Stimulated activated naive CD8-positive, alpha-beta T cell treated with anti-CD3 and anti-CD28 coated beads, Interleukin-15, amount 100 ng/mL, for 72 hours (primary cell): ENCODE measurements at regions not wholly inside any gene's neighbourhood (a gene's known extent, or its start where the extent isn't known, plus 50 kb on each side); places are given as distances from the start of the nearest gene placed in this dataset.

Source experiments
- ATAC-seq: fragments of 150-1000 bp; cut with Tn5 transposase; 2 replicates; pipeline ENCODE4 v1.10.0; 2021; ENCODE audit warnings: mild to moderate bottlenecking, moderate library complexity
- DNase-seq, 2 donors: peaks; one replicate each; pipeline ENCODE4 v3.0.0; 2021 to 2022
- H3K27ac Mint-ChIP-seq, 2 donors: one replicate each; pipeline ENCODE4 v1.8.0; 2022; ENCODE audit warnings: mild to moderate bottlenecking in 2 of 2, mixed read lengths in 2 of 2, moderate library complexity in 2 of 2
- H3K27me3 Mint-ChIP-seq: one replicate; pipeline ENCODE4 v1.8.0; 2022; ENCODE audit warnings: mixed read lengths
- H3K4me1 Mint-ChIP-seq: one replicate; pipeline ENCODE4 v1.8.0; 2022; ENCODE audit warnings: mild to moderate bottlenecking, mixed read lengths
- H3K4me3 Mint-ChIP-seq, 2 donors: one replicate each; pipeline ENCODE4 v1.8.0; 2022; ENCODE audit warnings: mild to moderate bottlenecking in 2 of 2, mixed read lengths in 2 of 2, moderate library complexity in 1 of 2
- H3K9me3 Mint-ChIP-seq, 2 donors: one replicate each; pipeline ENCODE4 v1.8.0; 2022; ENCODE audit warnings: mixed read lengths in 2 of 2

DNA sequence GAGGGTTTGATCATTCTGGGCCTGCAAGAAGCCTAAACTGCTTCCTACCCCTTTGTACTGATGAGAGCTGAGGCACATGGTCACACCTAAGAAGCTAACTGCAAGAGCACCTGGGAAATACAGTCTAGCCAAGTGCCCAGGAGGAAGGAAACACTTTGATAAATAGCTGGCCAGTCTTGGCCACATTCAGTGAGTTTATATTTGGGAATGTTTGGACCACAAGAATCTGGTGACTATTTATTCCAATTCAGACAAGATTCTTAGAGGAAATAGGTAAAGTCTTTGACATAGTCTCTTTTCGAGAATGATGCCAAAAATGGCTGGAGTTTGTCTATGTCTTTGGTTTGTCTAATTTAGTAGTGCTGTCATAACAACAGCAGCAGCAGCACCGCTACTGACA, 213.6 kb downstream of the KIF20B start:
- no peak overlapping the region for H3K27ac Mint-ChIP-seq
- H3K4me1 Mint-ChIP-seq: no peaks in the 10 kb centered on the region
- no peak overlapping the region for H3K4me3 Mint-ChIP-seq
- H3K27me3 Mint-ChIP-seq: peaks cover 29% of the 10 kb centered on the region
- DNase-seq (no peak), ATAC-seq (no peak)
- H3K9me3 Mint-ChIP-seq: no peaks in the 10 kb centered on the region

DNA sequence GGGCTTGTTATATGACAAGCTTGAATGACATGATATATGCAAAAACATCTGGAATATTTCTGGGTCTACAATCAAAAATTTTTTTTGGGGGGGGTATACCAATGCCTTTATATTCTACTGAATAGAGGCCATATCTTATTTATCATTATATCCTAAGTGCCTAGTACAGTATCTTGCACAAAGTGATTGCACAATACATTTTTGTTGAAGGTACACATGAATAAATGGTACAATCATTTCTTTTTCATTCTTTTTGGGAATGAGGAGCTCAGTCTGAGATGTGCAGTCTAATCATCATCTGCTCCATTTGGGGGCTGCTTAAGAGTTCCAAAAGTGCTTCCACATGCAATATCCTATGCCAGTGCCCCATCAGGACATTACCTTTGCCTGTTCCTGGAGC, 214.6 kb downstream of the KIF20B start:
- ATAC-seq: no peak
- peaks cover 19% of the 10 kb centered on the region for H3K27me3 Mint-ChIP-seq
- no peak overlapping the region for H3K27ac Mint-ChIP-seq
- H3K4me1 Mint-ChIP-seq: no peaks in the 10 kb centered on the region
- no peak overlapping the region for H3K4me3 Mint-ChIP-seq
- H3K9me3 Mint-ChIP-seq: no peaks in the 10 kb centered on the region
- no peak for DNase-seq

- Mint-ChIP-seq H3K27ac (no peak overlapping the region), H3K4me1 (no peaks in the 10 kb centered on the region), H3K9me3 (no peaks in the 10 kb centered on the region), H3K27me3 (peaks cover 13% of the 10 kb centered on the region), H3K4me3 (no peak overlapping the region)
- DNase-seq (no peak), ATAC-seq (no peak)
These were observed 215.3 kb downstream of the KIF20B start for GRCh38 chr10:89916468-89917215.

- H3K27me3 Mint-ChIP-seq: no peaks in the 10 kb centered on the region
These were observed 220.0 kb downstream of the KIF20B start for GRCh38 chr10:89921403-89921802.

DNA sequence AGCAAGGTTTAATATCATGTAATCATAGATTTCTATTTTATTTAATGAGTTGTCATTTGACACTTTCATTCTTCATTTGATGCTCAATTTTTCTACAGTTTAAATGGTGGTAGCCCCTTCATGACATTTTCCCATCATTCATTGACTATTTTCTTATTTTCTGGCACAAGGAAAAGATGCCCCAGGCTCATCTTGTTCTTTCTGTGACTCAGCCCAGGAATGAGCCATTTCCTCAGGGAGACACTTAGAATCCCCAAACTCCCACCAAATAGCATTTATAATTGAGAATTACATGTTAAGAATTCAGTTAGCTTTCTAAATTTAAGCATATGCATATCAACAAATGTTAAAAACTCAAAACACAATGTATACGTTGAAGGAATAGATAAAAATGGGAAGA, 222.3 kb downstream of the KIF20B start:
- H3K9me3 Mint-ChIP-seq: no peaks in the 10 kb centered on the region
- H3K27ac Mint-ChIP-seq: no peak overlapping the region
- ATAC-seq: no peak
- no peaks in the 10 kb centered on the region for H3K4me1 Mint-ChIP-seq
- H3K4me3 Mint-ChIP-seq: no peak overlapping the region
- H3K27me3 Mint-ChIP-seq: peaks cover 4% of the 10 kb centered on the region
- DNase-seq: no peak

More at GRCh38 chr10:89921403-89921802, 220.0 kb downstream of the KIF20B start:
- DNase-seq (no peak), ATAC-seq (no peak)
- Mint-ChIP-seq H3K4me3 (no peak overlapping the region), H3K27ac (no peak overlapping the region), H3K4me1 (no peaks in the 10 kb centered on the region), H3K9me3 (no peaks in the 10 kb centered on the region)

GRCh38 chr10:89924261-89924660, 222.9 kb downstream of the KIF20B start:
- H3K27me3 Mint-ChIP-seq: peaks cover 8% of the 10 kb centered on the region
- no peak overlapping the region for H3K27ac Mint-ChIP-seq
- H3K4me3 Mint-ChIP-seq: no peak overlapping the region

DNA sequence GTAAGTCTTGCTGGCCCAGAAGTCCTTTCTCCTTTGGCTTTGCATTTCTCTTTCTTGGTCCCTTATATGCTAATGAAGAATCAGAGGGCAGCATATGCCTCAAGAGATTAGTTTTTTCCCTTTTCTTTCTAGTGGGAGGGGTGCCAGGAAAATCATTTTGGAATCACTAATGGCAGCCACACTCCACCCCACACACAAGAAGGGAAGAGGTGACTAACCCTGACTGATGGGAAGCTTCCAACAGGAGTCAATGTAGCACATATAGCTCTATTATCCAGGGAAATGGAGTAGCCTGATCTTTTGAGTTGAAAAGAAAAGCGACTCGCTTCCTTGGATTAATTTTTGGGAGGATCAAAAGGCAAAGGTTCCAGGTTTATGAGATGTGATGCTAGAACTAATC, 225.3 kb downstream of the KIF20B start:
- H3K27me3 Mint-ChIP-seq: peaks cover 8% of the 10 kb centered on the region
- H3K4me3 Mint-ChIP-seq: no peak overlapping the region
- H3K4me1 Mint-ChIP-seq: no peaks in the 10 kb centered on the region
- H3K9me3 Mint-ChIP-seq: no peaks in the 10 kb centered on the region
- DNase-seq (no peak), ATAC-seq (no peak)
- no peak overlapping the region for H3K27ac Mint-ChIP-seq

More at GRCh38 chr10:89924261-89924660, 222.9 kb downstream of the KIF20B start:
- DNase-seq (no peak), ATAC-seq (no peak)
- H3K4me1 Mint-ChIP-seq: no peaks in the 10 kb centered on the region
- H3K9me3 Mint-ChIP-seq: no peaks in the 10 kb centered on the region

DNA sequence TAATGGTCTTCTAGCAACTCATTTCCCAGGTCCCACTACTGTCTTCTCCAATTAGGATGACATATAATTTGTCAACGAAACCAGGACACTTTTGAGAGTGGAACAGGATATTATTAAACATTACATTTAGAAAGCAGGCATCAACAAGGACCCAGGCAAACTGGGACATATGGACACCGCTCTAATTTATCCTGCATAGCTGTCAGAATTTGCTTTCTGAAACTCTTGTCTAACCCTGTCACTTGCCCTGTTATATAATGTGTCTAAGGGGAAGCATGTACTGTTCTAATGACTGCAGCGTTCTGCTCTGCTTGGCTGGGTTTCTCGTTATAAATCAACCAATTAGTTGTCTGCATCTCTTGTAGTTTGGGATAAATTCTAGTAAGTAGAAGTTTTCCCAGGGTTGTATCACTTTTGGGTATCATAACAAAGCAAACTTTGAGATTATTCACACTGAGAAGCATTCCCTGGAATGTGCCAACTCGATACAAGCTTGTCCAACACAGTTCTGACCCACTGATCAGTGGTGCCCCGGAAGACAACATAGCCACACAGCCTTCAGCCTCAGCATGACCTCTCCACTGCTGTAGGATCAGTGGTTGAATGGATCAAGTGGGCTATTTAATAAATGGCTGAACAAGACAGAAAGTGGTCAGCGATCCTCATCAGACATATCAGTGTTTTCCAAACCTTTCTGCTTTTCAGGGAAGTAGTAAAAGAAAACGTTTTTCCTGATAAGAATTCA, 228.1 kb downstream of the KIF20B start:
- no peak overlapping the region for H3K27ac Mint-ChIP-seq

GRCh38 chr10:89937494-89937893, 236.1 kb downstream of the KIF20B start:
- DNase-seq (no peak), ATAC-seq (no peak)
- no peak overlapping the region for H3K27ac Mint-ChIP-seq
- H3K4me1 Mint-ChIP-seq: no peaks in the 10 kb centered on the region
- H3K4me3 Mint-ChIP-seq: no peak overlapping the region
- peaks cover 8% of the 10 kb centered on the region for H3K27me3 Mint-ChIP-seq
- H3K9me3 Mint-ChIP-seq: peaks cover 8 to 10% of the 10 kb centered on the region in 2 donors

More for the DNA sequence above, 228.1 kb downstream of the KIF20B start:
- H3K9me3 Mint-ChIP-seq: peaks cover 0 to 3% of the 10 kb centered on the region in 2 donors
- H3K4me3 Mint-ChIP-seq: no peak overlapping the region
- no peaks in the 10 kb centered on the region for H3K4me1 Mint-ChIP-seq
- H3K27me3 Mint-ChIP-seq: peaks cover 8% of the 10 kb centered on the region
- no peak for DNase-seq
- ATAC-seq: no peak

DNA sequence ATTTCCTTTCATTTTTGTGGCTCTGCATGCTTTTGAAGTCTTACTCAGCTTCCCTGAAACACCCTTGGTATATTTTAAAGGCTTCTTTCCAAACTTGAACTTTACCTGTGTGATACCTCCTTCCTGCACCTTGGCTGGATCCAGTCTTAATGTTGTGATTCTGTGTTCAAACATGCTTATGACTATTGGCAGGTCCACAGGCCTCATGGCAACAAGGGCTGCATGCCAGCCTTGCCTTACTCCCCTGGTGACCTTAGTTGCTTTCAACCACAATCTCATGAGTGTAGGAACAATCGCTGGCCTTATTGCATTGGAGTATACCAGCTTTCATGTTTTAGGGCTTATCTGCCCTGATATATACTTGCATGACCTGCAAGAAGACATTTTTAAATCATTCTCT, 238.7 kb downstream of the KIF20B start:
- Mint-ChIP-seq H3K9me3 (peaks cover 4 to 8% of the 10 kb centered on the region in 2 donors), H3K27me3 (peaks cover 8% of the 10 kb centered on the region), H3K4me1 (no peaks in the 10 kb centered on the region), H3K27ac (peak overlapping the region in 1 of 2 donors; percentile 54), H3K4me3 (no peak overlapping the region)
- DNase-seq (no peak), ATAC-seq (no peak)

GRCh38 chr10:89942217-89942616, 240.8 kb downstream of the KIF20B start:
- peaks cover 5% of the 10 kb centered on the region for H3K4me1 Mint-ChIP-seq
- no peak overlapping the region for H3K27ac Mint-ChIP-seq
- DNase-seq (no peak), ATAC-seq (no peak)
- H3K4me3 Mint-ChIP-seq: no peak overlapping the region
- no peaks in the 10 kb centered on the region for H3K9me3 Mint-ChIP-seq
- H3K27me3 Mint-ChIP-seq: no peaks in the 10 kb centered on the region

DNA sequence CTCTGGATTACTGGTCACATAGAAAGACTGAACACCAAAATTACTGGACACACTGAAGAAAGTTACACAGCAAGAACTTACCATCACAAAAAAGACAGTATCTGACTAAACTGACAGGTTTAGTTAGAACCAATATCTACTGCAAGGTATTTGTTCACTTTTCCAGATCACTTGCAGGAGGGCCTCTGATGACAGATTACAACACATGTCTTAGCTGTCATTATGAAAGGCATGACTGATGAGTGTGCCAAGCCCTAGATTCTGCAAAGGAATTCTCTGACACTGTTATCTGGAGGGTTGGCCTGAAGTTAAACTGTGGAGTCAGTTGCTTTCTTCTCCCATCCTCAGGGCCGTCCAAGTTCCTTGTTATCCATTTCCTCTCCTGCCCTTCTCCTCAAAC, 242.7 kb downstream of the KIF20B start:
- DNase-seq: no peak
- peaks cover 5% of the 10 kb centered on the region for H3K4me1 Mint-ChIP-seq

GRCh38 chr10:89946106-89946505, 244.7 kb downstream of the KIF20B start:
- Mint-ChIP-seq H3K27ac (no peak overlapping the region), H3K4me1 (peaks cover 5% of the 10 kb centered on the region), H3K27me3 (no peaks in the 10 kb centered on the region), H3K4me3 (no peak overlapping the region), H3K9me3 (no peaks in the 10 kb centered on the region)
- ATAC-seq: no peak
- no peak for DNase-seq

More for the DNA sequence above, 242.7 kb downstream of the KIF20B start:
- no peak overlapping the region for H3K4me3 Mint-ChIP-seq
- no peaks in the 10 kb centered on the region for H3K27me3 Mint-ChIP-seq
- ATAC-seq: no peak
- no peaks in the 10 kb centered on the region for H3K9me3 Mint-ChIP-seq
- H3K27ac Mint-ChIP-seq: no peak overlapping the region

DNA sequence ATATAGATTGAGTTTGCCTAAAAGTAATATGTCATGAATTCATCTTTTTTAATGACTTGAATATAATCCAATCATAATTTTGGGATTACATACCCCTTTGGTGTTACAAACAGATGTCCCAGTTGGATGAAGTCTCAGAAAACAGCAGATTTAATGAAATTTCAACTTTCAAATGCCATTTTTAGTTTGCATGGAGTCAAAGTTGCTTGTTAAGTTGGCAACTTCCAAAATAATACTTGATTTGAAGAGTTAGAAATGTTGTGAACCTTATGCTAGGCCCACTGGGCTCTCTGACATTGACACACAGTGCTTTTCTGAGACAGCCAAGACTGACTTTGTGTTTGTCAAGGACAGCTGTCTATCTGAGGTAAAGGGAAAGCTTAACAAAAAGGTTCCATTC, 248.1 kb downstream of the KIF20B start:
- Mint-ChIP-seq H3K4me1 (peaks cover 5% of the 10 kb centered on the region), H3K9me3 (no peaks in the 10 kb centered on the region), H3K27me3 (peaks cover 9% of the 10 kb centered on the region), H3K27ac (no peak overlapping the region), H3K4me3 (no peak overlapping the region)
- no peak for DNase-seq
- ATAC-seq: no peak

GRCh38 chr10:89952325-89952724, 250.9 kb downstream of the KIF20B start:
- Mint-ChIP-seq H3K4me3 (no peak overlapping the region), H3K4me1 (no peaks in the 10 kb centered on the region), H3K27ac (no peak overlapping the region), H3K9me3 (no peaks in the 10 kb centered on the region), H3K27me3 (peaks cover 9% of the 10 kb centered on the region)
- DNase-seq: no peak
- no peak for ATAC-seq

DNA sequence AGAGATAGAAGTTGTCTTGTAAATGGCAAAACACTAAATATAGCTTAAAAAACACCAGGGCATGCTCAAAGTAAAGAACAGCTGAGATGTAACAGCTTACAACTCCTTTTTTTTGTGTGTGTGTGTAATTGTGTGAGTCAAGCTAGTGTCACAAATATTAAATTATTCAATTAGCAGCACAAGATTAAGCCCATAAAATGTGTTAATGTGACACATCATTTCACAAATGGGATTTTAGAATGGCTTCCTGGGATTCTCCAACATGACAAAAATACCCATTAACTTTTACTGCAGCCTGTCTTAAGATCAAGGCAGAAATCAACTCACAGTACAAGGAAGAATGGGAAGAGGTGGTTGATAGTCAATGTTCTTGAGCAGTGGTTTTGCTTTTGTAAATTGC, 251.4 kb downstream of the KIF20B start:
- Mint-ChIP-seq H3K27ac (no peak overlapping the region), H3K4me1 (no peaks in the 10 kb centered on the region), H3K27me3 (peaks cover 9% of the 10 kb centered on the region), H3K9me3 (no peaks in the 10 kb centered on the region), H3K4me3 (no peak overlapping the region)
- no peak for ATAC-seq
- no peak for DNase-seq
